HCT116 (cell line): ENCODE measurements at regions not wholly inside any gene's neighbourhood (a gene's known extent, or its start where the extent isn't known, plus 50 kb on each side); places are given as distances from the start of the nearest gene placed in this dataset.

Source experiments
- CEBPB ChIP-seq: IDR thresholded peaks from 2 replicates; pipeline ENCODE4 v1.6.1; 2012; ENCODE audit warnings: low read depth
- FOSL1 ChIP-seq: IDR thresholded peaks from 2 replicates; pipeline ENCODE4 v1.6.1; 2012; ENCODE audit warnings: low read depth
- POLR2A ChIP-seq: IDR thresholded peaks from 2 replicates; pipeline ENCODE4 v1.7.0; 2011; ENCODE audit warnings: borderline replicate concordance; ENCODE audit not compliant: insufficient read depth, insufficient read length; ENCODE audit errors: extremely low read depth
- TF ChIP-seq, protein P1 (sequence below), 3 experiments: fragments of 200-600 bp in 1 of 3; sonication (generic) in 1 of 3; IDR thresholded peaks in 2 of 3; conservative IDR thresholded peaks in 1 of 3; 2 replicates each; pipeline ENCODE4 v1.5.1; 2012 to 2017; ENCODE audit warnings: low read depth in 2 of 3, low read length in 2 of 3, antibody characterized with exemption in 1 of 3, borderline replicate concordance in 1 of 3, control low read depth in 1 of 3, mild to moderate bottlenecking in 1 of 3, mixed read lengths in 1 of 3, mixed run types in 1 of 3, moderate library complexity in 1 of 3; ENCODE audit not compliant: insufficient read depth in 1 of 3

DNA sequence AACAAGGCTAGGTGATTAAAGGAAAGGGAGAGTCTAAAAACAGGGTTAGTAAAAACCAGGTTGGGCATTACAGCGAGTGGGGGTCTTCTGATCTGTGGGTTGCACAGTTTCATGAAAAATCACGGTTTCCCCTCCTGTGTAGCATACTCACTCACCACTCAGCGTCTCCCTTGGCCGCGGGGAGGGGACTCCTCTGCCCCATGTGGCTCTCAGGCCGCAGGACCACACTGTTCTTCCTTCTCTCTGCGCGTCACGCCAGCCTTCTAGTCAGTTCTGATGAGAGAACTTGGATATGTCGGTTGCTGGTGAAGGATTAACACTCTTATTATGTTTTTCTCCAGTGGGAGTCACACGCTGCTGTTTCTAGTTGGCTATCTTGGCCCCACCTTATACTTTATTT is 254.6 kb upstream of the LRRC7 start:
- TF ChIP-seq, protein P1, sequence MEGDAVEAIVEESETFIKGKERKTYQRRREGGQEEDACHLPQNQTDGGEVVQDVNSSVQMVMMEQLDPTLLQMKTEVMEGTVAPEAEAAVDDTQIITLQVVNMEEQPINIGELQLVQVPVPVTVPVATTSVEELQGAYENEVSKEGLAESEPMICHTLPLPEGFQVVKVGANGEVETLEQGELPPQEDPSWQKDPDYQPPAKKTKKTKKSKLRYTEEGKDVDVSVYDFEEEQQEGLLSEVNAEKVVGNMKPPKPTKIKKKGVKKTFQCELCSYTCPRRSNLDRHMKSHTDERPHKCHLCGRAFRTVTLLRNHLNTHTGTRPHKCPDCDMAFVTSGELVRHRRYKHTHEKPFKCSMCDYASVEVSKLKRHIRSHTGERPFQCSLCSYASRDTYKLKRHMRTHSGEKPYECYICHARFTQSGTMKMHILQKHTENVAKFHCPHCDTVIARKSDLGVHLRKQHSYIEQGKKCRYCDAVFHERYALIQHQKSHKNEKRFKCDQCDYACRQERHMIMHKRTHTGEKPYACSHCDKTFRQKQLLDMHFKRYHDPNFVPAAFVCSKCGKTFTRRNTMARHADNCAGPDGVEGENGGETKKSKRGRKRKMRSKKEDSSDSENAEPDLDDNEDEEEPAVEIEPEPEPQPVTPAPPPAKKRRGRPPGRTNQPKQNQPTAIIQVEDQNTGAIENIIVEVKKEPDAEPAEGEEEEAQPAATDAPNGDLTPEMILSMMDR (IDR thresholded peaks at IDR 0.05 in 2 of 3, conservative IDR thresholded peaks at IDR 0.05 in 1 of 3; ENCODE audit: borderline replicate concordance in 1 of 3, insufficient read depth in 1 of 3, low read depth in 2 of 3, low read length in 2 of 3) = no peak
- TF ChIP-seq POLR2A (no peak), CEBPB (no peak), FOSL1 (no peak)
